Pancreas (tissue), 10 donors: ENCODE measurements at regions not wholly inside any gene's neighbourhood (a gene's known extent, or its start where the extent isn't known, plus 50 kb on each side); places are given as distances from the start of the nearest gene placed in this dataset.
A peak's percentile ranks its signal among the peaks of the same experiment; 100 is the strongest.

ENCODE experiments used
- ATAC-seq, 4 donors: fragments of 200-7000 bp; cut with Tn5 transposase; one replicate each; pipeline versions ENCODE4 v1.8.0 to v1.9.1; 2020; ENCODE audit warnings: mild to moderate bottlenecking in 4 of 4, moderate library complexity in 4 of 4
- DNase-seq, 6 donors: peaks; one replicate each; pipeline ENCODE4 v3.0.0-alpha.2; 2020
- FAIRE-seq: peaks from 2 replicates; lab custom pipeline; 2012; peaks lifted over from hg19 to GRCh38; lab: Jason Lieb, UNC
- H3K27ac ChIP-seq, 4 donors: fragments of 200-600 bp; sonication (generic); 1 replicate in 3 of 4; 2 replicates in 1 of 4; pipeline versions ENCODE4 v1.5.0 to v1.8.0; 2020
- H3K27me3 ChIP-seq, 4 donors: fragments of 200-600 bp; one replicate each; pipeline ENCODE4 v1.8.0; 2021
- H3K36me3 ChIP-seq, 3 donors: fragments of 200-600 bp; sonication (generic) in 1 of 3; one replicate each; pipeline versions ENCODE4 v1.5.0 to v1.8.0; 2020 to 2021
- H3K4me1 ChIP-seq, 3 donors: fragments of 200-600 bp; one replicate each; pipeline ENCODE4 v1.8.0; 2021
- H3K4me3 ChIP-seq, 4 donors: fragments of 200-600 bp; sonication (generic) in 2 of 4; one replicate each; pipeline versions ENCODE4 v1.5.0 to v1.8.0; 2020 to 2021
- H3K9me3 ChIP-seq, 4 donors: fragments of 200-600 bp; one replicate each; pipeline ENCODE4 v1.8.0; 2021
- CTCF ChIP-seq, 4 donors: fragments of 200-600 bp; sonication (generic) in 3 of 4; IDR thresholded peaks; one replicate each; pipeline versions ENCODE4 v1.5.0 to v1.8.0; 2021; ENCODE audit warnings: antibody characterized with exemption in 4 of 4
- WGBS, 2 donors: extraction: QIAGEN DNeasy Blood & Tissue Kit; methylation state at CpG; one replicate each; pipeline ENCODE4 v1.1.7; 2013; 5-methylcytosine and 5-hydroxymethylcytosine counted together
- intact Hi-C, 3 donors: fragments of 100-400 bp; cut with DNase I; formaldehyde crosslinking; loops; one replicate each; pipeline versions ENCODE4 v1.11.1 to v1.14.2; 2022
- donor health status: healthy with polysubstance abuse.
- donor health status: DM: no; HTN: no; CAD: no; lungs with moderate emphysema.
- donor health status: DM: no; HTN: no; CAD: no.
- donor health status: control.
- donor health status: control.
- donor health status: Bipolar disorder and iron deficiency.
- donor health status: DM: yes; HTN: yes; CAD: no.
- donor health status: DM: no; HTN: no; CAD: no.
- donor health status: DM: no; HTN: no; CAD: no.
- donor health status: DM: yes; HTN: yes; CAD: no.

- Histone ChIP-seq H3K4me1 (peaks cover 0 to 7% (median 6%) of the 10 kb centered on the region in 3 donors), H3K27ac (no peak overlapping the region), H3K9me3 (no peaks in the 10 kb centered on the region), H3K36me3 (no peaks in the 10 kb centered on the region), H3K27me3 (no peaks in the 10 kb centered on the region), H3K4me3 (no peak overlapping the region)
- no peak for ATAC-seq
- DNase-seq = no peak
- intact Hi-C loops = no loop called here
- WGBS, 2 donors = 78 to 86% methylated on average over 5 of the region's 5 CpGs
- no peak for TF ChIP-seq CTCF (IDR thresholded peaks at IDR 0.05)
- FAIRE-seq = no peak
Measured at GRCh38 chr15:29442532-29442931, 172.9 kb upstream of the NSMCE3 start.

GRCh38 chr15:29440541-29440940 lies 170.9 kb upstream of the NSMCE3 start:
- no peaks in the 10 kb centered on the region for H3K36me3 ChIP-seq
- no peaks in the 10 kb centered on the region for H3K9me3 ChIP-seq
- FAIRE-seq (no peak), ATAC-seq (no peak), DNase-seq (no peak)
- intact Hi-C loops = no loop called here
- no peak overlapping the region for H3K4me3 ChIP-seq
- TF ChIP-seq CTCF (IDR thresholded peaks at IDR 0.05) = no peak
- H3K27me3 ChIP-seq = no peaks in the 10 kb centered on the region
- peaks cover 0 to 7% (median 6%) of the 10 kb centered on the region in 3 donors for H3K4me1 ChIP-seq
- WGBS, 2 donors = 84 to 91% methylated on average over 7 of the region's 7 CpGs
- H3K27ac ChIP-seq = no peak overlapping the region

- Histone ChIP-seq H3K4me1 (peaks cover 0 to 7% (median 6%) of the 10 kb centered on the region in 3 donors), H3K27me3 (no peaks in the 10 kb centered on the region), H3K27ac (peak overlapping the region in 1 of 4 donors; percentile 36), H3K36me3 (no peaks in the 10 kb centered on the region), H3K4me3 (no peak overlapping the region), H3K9me3 (no peaks in the 10 kb centered on the region)
- no peak for TF ChIP-seq CTCF (IDR thresholded peaks at IDR 0.05)
- no peak for FAIRE-seq
- DNase-seq = no peak
- WGBS, 2 donors = 44 to 52% methylated on average over 2 of the region's 2 CpGs
- peak in 3 of 4 donors; percentile 68 to 71 (median 70) for ATAC-seq
- intact Hi-C loops = no loop called here
Measured at GRCh38 chr15:29438703-29439055, 169.1 kb upstream of the NSMCE3 start.

- Histone ChIP-seq H3K4me3 (no peak overlapping the region), H3K27ac (peak overlapping the region in 2 of 4 donors; percentile 20 to 36), H3K27me3 (no peaks in the 10 kb centered on the region), H3K4me1 (peaks cover 0 to 7% (median 6%) of the 10 kb centered on the region in 3 donors), H3K9me3 (no peaks in the 10 kb centered on the region), H3K36me3 (no peaks in the 10 kb centered on the region)
- no peak for DNase-seq
- no peak for FAIRE-seq
- WGBS, 2 donors = 60 to 71% methylated on average over 9 of the region's 9 CpGs
- no peak for TF ChIP-seq CTCF (IDR thresholded peaks at IDR 0.05)
- ATAC-seq = peak in 3 of 4 donors; percentile 33 to 38 (median 34)
- intact Hi-C loops = no loop called here
Measured at GRCh38 chr15:29437888-29438702, 168.5 kb upstream of the NSMCE3 start.

- no peak overlapping the region for H3K27ac ChIP-seq
- H3K4me3 ChIP-seq = no peak overlapping the region
- TF ChIP-seq CTCF (IDR thresholded peaks at IDR 0.05) = no peak
- WGBS, 2 donors = 93% methylated on average over 4 of the region's 4 CpGs
- no peaks in the 10 kb centered on the region for H3K9me3 ChIP-seq
- no peak for FAIRE-seq
- H3K4me1 ChIP-seq = peaks cover 0 to 7% (median 6%) of the 10 kb centered on the region in 3 donors
- intact Hi-C loops = no loop called here
- no peaks in the 10 kb centered on the region for H3K36me3 ChIP-seq
- DNase-seq = no peak
- no peak for ATAC-seq
- no peaks in the 10 kb centered on the region for H3K27me3 ChIP-seq
Measured at GRCh38 chr15:29435811-29436210, 166.2 kb upstream of the NSMCE3 start.
